ENCODE measurements at regions not wholly inside any gene's neighbourhood (a gene's known extent, or its start where the extent isn't known, plus 50 kb on each side); places are given as distances from the start of the nearest gene placed in this dataset.

DNA sequence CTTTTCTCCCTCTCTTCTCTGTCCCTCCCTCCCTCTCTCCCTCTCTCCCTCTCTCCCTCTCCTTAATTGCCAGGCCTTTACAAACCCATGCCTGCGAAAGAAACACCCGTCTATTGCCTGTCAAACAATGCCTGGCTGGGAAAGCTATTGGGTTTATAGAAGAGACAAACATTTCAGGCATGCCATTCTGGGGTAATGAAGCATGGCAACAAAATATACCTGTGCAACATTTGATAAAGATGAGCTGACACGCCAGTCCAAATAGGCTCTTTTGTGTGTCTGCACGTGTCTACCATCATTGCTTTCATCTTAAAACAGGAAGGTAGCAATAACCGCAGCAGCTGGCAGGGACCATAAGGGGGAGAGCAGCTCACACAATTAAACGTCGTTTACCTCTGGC lies 282.1 kb downstream of the ZNF516 start:
- Histone ChIP-seq H3K27ac (no peak overlapping the region), H3K9me3 (no peaks in the 10 kb centered on the region), H3K27me3 (no peaks in the 10 kb centered on the region), H3K4me1 (no peaks in the 10 kb centered on the region), H3K4me3 (no peak overlapping the region), H3K36me3 (no peaks in the 10 kb centered on the region)
- intact Hi-C loops (cut with DNase I; ENCODE audit: low total_unique reads): no loop called here
- ATAC-seq (no peak), DNase-seq (no peak)
- in situ Hi-C loops (cut with MboI; ENCODE audit: low sequenced_read_pairs in 4 of 4): no loop called here
- TF ChIP-seq POLR2A (IDR thresholded peaks at IDR 0.05) (no peak), CTCF (IDR thresholded peaks at IDR 0.05 in 4 of 5, conservative IDR thresholded peaks at IDR 0.05 in 1 of 5) (no peak)

DNA sequence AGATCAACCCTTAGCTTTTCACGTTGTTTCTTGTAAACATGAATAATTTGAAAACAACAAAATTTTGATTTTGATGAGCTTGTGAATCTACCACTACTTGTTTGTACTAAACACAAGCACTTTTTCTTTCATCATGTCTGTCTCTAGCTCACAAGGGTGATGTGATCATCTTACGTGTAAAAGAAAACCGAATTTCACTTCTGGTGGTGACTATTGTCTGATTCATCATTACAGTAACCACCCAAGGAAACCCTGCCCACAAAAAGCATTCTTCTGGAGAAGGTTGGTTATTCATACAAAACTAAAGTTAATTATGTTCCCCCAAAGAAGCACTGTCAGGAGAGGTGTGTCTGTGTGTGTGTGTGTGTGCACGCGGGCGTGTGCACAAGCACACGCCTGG lies 285.4 kb downstream of the ZNF516 start:
- in situ Hi-C loops (cut with MboI; ENCODE audit: low sequenced_read_pairs in 4 of 4): no loop called here
- Histone ChIP-seq H3K4me3 (no peak overlapping the region), H3K4me1 (no peaks in the 10 kb centered on the region), H3K9me3 (no peaks in the 10 kb centered on the region), H3K27ac (no peak overlapping the region), H3K27me3 (no peaks in the 10 kb centered on the region), H3K36me3 (no peaks in the 10 kb centered on the region)
- intact Hi-C loops (cut with DNase I; ENCODE audit: low total_unique reads): no loop called here
- DNase-seq (no peak), ATAC-seq (no peak)
- no peak for TF ChIP-seq CTCF (IDR thresholded peaks at IDR 0.05 in 4 of 5, conservative IDR thresholded peaks at IDR 0.05 in 1 of 5)
- TF ChIP-seq POLR2A (IDR thresholded peaks at IDR 0.05): no peak

GRCh38 chr18:76208678-76209306 lies 286.2 kb downstream of the ZNF516 start:
- no peak overlapping the region for H3K27ac ChIP-seq
- H3K4me3 ChIP-seq: peak overlapping the region in 1 of 4 donors; percentile 18
- TF ChIP-seq POLR2A (IDR thresholded peaks at IDR 0.05): no peak
- no peak for TF ChIP-seq CTCF (IDR thresholded peaks at IDR 0.05 in 4 of 5, conservative IDR thresholded peaks at IDR 0.05 in 1 of 5)
- H3K9me3 ChIP-seq: no peaks in the 10 kb centered on the region
- no peaks in the 10 kb centered on the region for H3K36me3 ChIP-seq
- ATAC-seq (no peak), DNase-seq (no peak)
- no peaks in the 10 kb centered on the region for H3K27me3 ChIP-seq
- intact Hi-C loops (cut with DNase I; ENCODE audit: low total_unique reads) (no loop called here), in situ Hi-C loops (cut with MboI; ENCODE audit: low sequenced_read_pairs in 4 of 4) (no loop called here)
- H3K4me1 ChIP-seq: no peaks in the 10 kb centered on the region

GRCh38 chr18:76205906-76206305 lies 289.1 kb downstream of the ZNF516 start:
- TF ChIP-seq POLR2A (IDR thresholded peaks at IDR 0.05) (no peak), CTCF (IDR thresholded peaks at IDR 0.05 in 4 of 5, conservative IDR thresholded peaks at IDR 0.05 in 1 of 5) (no peak)
- no peak overlapping the region for H3K4me3 ChIP-seq
- H3K4me1 ChIP-seq: no peaks in the 10 kb centered on the region
- H3K27me3 ChIP-seq: no peaks in the 10 kb centered on the region
- DNase-seq (no peak), ATAC-seq (no peak)
- H3K36me3 ChIP-seq: no peaks in the 10 kb centered on the region
- in situ Hi-C loops (cut with MboI; ENCODE audit: low sequenced_read_pairs in 4 of 4): no loop called here
- no peaks in the 10 kb centered on the region for H3K9me3 ChIP-seq
- H3K27ac ChIP-seq: no peak overlapping the region
- intact Hi-C loops (cut with DNase I; ENCODE audit: low total_unique reads): no loop called here

DNA sequence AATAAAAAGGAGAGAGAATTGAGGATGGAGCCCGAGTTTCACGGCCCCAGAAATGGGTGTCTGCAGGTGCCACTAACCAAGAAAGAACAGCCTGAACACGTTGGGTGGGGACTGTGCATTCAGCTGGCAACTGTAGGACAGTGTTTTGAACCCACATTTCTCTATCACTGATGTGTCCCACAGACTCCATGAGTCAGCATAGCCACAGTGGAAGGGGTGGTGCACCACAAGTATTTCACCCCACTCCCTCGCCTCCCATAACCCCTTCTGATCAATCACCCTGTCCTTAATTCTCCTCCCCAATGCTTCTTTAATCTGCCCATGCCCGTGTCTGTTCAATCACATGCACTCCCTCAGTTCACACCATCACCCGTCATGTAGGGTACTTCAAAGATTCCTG lies 291.5 kb downstream of the ZNF516 start:
- intact Hi-C loops (cut with DNase I; ENCODE audit: low total_unique reads) (no loop called here), in situ Hi-C loops (cut with MboI; ENCODE audit: low sequenced_read_pairs in 4 of 4) (no loop called here)
- peaks cover 0 to 5% (median 0%) of the 10 kb centered on the region in 3 donors for H3K9me3 ChIP-seq
- ATAC-seq (no peak), DNase-seq (no peak)
- H3K27me3 ChIP-seq: no peaks in the 10 kb centered on the region
- H3K4me3 ChIP-seq: no peak overlapping the region
- H3K4me1 ChIP-seq: no peaks in the 10 kb centered on the region
- TF ChIP-seq POLR2A (IDR thresholded peaks at IDR 0.05): no peak
- no peak for TF ChIP-seq CTCF (IDR thresholded peaks at IDR 0.05 in 4 of 5, conservative IDR thresholded peaks at IDR 0.05 in 1 of 5)
- H3K27ac ChIP-seq: no peak overlapping the region
- H3K36me3 ChIP-seq: no peaks in the 10 kb centered on the region
